ENCODE measurements at regions not wholly inside any gene's neighbourhood (a gene's known extent, or its start where the extent isn't known, plus 50 kb on each side); places are given as distances from the start of the nearest gene placed in this dataset.
"Not testable (repeated sequence)": the region's sequence is repeated elsewhere in the genome, so short reads cannot be mapped to it uniquely, and the experiment has no call there.

GRCh38 chr2:2731816-2732284 lies 400.8 kb upstream of the MYT1L start:
- no peak for DNase-seq

- DNase-seq: no peak
Observed at GRCh38 chr2:2731101-2731815, 400.2 kb upstream of the MYT1L start.

GRCh38 chr2:2730301-2730833 lies 399.3 kb upstream of the MYT1L start:
- no peak for DNase-seq

DNA sequence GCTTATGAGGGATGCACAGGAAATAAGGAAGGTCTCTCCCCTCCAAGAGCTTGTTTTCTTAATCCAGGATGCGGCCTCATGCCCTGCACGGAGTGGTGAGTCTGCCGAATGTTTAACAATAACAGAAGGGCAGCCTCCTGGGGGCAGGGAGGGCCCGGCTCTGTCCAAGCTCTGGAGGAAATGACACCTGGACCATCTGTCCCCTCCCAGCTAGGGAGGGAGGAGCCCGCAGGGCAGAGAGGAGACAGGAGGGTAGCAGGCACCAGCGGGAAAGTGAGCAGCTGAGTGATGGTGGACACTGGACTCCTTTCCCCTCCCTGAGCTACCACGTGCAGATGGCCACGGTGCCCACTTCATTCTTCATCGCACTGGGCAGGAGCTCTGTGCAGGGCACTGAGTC lies 398.2 kb upstream of the MYT1L start:
- no peak for DNase-seq

GRCh38 chr2:2728635-2729034 lies 397.6 kb upstream of the MYT1L start:
- no peak for DNase-seq

GRCh38 chr2:2727876-2728511 lies 396.9 kb upstream of the MYT1L start:
- DNase-seq: no peak

DNA sequence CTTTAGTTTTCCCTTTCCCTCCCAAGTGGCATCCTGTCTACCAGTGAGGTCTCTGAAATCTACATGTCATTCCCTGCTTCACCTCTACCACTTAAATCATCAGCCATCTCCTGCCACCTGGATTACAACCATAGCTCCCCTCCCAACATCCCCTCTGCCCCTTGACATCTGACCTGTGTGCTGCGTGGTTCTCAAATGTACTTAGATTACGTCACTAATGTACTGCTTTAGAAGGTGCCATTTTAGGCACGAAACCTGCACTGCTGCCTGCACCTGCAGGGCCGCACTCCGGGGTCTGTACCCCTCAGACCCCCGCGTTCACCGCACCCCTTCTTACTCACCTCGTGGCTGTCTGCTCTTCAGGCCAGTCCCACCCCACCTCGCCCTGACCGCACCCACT lies 395.1 kb upstream of the MYT1L start:
- DNase-seq: no peak

- no peak for DNase-seq
Observed at GRCh38 chr2:2723064-2723463, 392.0 kb upstream of the MYT1L start.

DNA sequence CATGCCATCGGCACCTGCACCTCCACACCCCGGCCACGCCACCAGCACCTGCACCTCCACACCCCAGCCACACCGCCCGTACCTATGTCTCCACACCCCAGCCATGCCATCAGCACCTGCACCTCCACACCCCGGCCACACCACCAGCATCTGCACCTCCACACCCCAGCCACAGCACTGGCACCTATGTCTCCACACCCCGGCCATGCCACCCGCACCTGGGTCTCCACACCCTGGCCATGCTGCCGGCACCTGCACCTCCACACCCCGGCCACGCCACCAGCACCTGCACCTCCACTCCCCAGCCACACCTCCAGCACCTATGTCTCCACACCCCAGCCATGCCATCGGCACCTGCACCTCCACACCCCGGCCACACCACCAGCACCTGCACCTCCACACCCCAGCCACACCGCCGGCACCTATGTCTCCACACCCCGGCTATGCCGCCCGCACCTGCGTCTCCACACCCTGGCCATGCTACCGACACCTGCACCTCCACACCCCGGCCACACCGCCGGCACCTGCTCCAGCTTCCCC lies 390.3 kb upstream of the MYT1L start:
- DNase-seq: no peak

DNA sequence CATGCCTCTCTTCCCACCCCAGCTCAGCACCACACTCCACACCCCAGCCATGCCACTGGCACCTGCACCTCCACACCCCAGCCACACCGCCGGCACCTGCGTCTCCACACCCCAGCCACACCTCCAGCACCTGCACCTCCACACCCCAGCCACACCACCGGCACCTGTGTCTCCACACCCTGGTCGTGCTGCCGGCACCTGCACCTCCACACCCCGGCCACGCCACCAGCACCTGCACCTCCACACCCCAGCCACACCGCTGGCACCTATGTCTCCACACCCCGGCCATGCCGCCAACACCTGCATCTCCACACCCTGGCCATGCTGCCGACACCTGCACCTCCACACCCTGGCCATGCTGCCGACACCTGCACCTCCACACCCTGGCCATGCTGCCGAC lies 389.7 kb upstream of the MYT1L start:
- DNase-seq: not testable (repeated sequence)

GRCh38 chr2:2720351-2720750 lies 389.3 kb upstream of the MYT1L start:
- no peak for DNase-seq

GRCh38 chr2:2719781-2720180 lies 388.7 kb upstream of the MYT1L start:
- DNase-seq: no peak

- no peak for DNase-seq
Observed at GRCh38 chr2:2719015-2719414, 387.9 kb upstream of the MYT1L start.

GRCh38 chr2:2717406-2717805 lies 386.3 kb upstream of the MYT1L start:
- no peak for DNase-seq

DNA sequence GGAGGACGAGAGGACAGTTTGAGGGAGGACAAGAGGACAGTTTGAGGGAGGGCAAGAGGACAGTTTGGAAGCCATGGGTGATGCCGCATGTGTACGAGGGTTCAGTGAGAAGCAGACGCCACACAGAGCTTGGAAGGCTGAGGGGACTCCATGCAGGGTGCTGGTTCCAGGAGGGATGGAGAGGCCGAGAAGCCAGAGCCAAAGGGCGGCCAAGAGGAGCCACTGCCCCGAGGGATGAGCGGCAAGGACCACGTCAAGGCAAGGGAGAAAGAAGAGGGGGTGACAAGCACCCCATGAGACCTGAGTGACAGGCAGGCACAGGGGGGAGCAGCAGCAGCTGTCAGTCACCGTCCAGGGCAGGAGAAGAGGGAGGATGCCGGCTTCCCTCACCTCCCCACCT lies 385.7 kb upstream of the MYT1L start:
- DNase-seq: no peak

DNA sequence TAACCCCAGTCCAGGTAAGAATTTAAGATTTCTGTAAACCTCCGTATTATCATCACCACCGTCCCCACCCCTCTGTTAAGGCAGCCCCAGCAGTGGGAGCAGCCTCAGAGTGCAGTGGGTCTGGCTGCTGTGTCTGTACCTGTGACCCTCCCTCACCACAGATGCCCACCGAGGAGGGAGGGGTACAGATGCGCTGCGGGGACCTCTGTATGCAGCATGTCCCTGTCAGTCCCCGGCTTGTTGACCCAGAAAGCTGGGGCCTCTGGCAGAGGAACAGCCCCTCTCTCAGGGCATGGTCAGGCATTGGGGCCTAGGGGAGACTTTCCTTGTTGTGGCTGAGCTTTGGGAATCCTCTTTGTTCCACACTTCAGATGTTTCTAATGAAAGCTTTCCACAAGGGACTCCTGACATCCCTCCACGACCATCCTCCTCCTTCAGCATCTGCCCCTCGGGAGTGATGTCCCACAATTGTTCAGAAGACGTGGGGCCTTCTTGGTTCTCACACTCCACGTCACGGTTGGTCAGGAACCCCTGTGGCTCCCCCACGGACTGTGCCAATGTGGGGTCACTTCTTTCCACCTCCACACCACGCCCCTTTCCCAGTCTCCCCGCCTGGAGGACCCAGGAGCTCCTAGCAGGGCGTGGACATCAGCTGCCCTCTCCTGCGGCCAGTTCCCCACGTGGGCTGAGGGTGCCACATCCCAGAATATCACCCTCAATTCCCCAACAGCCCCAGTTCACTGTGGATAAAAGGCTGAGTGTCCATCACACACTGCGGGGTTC lies 384.2 kb upstream of the MYT1L start:
- DNase-seq: no peak

DNA sequence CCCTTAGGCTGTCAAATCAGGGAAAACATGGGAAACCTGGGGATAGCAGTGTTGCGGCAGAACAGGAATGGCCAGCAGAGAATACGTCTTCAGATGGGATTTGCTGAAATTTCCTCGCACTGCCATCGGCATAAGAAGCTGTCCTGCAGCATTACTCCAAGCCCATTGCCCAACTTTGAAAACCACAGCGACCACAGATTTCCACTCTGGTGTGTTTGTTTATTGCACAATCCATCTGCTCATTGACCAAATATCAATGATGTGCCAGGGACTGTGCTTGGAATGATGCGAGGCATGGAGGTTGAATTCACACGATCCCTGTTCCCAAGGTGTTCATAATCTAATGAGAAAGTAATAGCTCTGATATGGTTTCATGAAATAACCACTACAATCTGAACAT lies 383.3 kb upstream of the MYT1L start:
- no peak for DNase-seq

- DNase-seq: no peak
Observed at GRCh38 chr2:2709431-2709770, 378.3 kb upstream of the MYT1L start.

- no peak for DNase-seq
Observed at GRCh38 chr2:2708575-2709430, 377.7 kb upstream of the MYT1L start.

DNA sequence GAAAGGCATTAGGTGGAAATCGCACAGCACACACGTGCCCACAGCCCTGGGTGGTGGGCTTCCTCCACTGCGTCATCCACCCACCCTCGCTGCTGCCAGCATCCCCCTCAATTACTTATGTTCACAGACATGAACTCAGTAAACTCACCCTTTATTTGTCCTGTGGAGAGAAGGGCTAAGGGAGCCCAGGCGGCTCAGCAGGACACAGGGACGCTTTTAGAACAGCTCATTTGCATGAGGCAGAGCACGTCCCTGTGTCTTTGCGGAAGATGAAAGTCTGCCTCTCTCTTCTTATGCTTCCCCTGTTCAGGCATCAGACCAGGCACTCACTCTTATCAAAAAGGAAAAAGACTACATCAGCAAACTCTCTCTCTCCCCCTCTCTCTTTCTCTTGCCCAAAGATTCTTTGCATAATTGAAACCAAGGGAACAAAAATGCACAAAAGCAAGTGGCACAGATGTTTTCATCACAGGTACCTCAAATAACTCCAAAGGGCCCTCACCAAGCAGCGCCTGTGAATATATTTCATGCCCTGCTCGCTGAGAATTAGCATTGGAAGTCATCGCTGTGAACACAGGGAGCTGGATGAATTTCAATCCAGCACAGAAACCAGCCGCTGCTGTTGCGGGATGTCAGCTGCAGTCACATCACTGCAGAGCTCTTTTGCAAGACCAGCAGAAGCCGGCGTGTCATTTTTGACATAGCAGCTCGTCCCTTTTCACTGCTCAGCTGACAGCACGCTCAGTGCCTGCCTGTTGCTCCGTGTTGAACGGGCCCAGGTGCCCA lies 376.3 kb upstream of the MYT1L start:
- DNase-seq: no peak

DNA sequence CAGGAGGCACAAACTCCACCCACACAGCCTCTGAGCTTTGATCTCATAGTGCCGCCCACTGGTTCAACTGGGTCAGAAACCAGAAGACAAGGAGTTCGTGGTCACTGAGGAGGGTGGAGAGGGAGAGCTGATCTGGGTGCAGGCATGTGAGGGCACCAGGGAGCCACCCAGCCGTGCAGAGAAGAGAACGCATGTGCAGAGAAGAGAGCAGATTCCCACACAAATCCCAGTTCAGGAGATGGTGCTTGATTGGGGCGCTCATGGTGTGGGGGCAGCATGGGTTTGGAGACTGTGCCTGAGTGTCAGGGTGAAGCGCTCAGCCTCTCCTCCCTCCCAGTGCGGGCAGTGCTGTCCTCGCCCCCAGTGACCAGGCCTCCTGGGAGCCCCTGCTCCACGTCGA lies 375.2 kb upstream of the MYT1L start:
- DNase-seq: no peak

DNA sequence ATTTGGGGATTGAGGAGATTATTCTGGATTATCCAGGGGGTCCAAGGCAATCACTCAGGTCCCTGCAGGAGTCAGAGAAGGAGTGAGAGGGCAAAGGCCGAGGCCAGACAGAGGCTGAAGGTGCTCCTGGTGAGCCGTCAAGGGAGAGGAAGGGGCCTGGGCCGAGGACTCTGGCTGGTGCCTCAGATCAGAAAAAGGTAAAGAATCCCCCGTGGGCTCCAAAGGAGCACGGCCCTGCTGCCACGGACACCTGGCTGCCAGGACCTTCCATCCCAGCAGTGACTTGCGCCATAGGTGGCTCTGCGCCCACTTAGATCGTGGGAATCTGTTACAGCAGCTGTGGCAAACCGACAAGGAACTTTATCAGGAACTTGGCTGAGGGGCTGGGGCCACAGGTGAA lies 374.8 kb upstream of the MYT1L start:
- no peak for DNase-seq
